Suppressor macrophage (primary cell): ENCODE measurements at regions not wholly inside any gene's neighbourhood (a gene's known extent, or its start where the extent isn't known, plus 50 kb on each side); places are given as distances from the start of the nearest gene placed in this dataset.
A peak's percentile ranks its signal among the peaks of the same experiment; 100 is the strongest.
"Not testable (repeated sequence)": the region's sequence is repeated elsewhere in the genome, so short reads cannot be mapped to it uniquely, and the experiment has no call there.

Experiments used
- DNase-seq, 4 experiments: peaks; one replicate each; pipeline ENCODE4 v3.0.0-alpha.2; 2020 to 2022

DNA sequence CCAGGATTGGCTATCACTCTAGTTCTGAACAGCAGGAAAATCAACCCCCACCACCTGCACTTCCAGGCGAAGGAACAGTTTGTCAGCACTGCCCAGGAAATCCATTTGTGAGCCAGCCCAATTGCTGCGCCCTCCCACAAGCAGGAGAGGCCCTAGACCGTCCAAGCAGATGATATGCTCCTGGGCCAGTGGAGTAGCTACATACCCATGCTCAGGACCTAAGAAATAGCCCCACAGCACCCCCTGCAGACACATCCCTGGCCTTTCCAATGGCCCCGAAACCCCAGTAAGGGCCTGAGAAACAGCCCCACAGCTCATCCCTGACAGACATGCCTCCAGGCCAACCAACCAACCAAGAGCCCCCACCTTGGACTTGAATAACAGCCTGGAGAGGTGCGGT is 111.5 kb upstream of the ZC3H11B start:
- DNase-seq, result no peak

DNA sequence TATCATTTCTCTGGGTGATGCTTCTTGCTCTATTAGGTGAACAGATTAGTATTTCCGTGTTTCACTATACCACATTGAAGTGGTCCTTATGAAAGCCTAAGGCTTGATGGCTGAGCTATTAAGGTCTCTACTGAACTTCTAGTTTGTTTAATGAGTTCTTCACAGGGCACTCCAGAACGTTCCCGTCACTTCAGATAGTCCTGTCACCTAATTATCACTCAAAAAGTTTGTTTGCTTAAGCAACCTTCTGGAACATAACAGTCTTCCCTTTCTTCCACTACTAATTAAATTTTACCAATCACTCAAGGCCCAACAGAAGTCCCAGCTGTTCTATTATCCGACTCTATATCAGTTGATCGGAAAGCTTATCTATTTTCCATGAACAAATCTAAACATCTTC is 104.6 kb upstream of the ZC3H11B start:
- DNase-seq, result no peak

DNA sequence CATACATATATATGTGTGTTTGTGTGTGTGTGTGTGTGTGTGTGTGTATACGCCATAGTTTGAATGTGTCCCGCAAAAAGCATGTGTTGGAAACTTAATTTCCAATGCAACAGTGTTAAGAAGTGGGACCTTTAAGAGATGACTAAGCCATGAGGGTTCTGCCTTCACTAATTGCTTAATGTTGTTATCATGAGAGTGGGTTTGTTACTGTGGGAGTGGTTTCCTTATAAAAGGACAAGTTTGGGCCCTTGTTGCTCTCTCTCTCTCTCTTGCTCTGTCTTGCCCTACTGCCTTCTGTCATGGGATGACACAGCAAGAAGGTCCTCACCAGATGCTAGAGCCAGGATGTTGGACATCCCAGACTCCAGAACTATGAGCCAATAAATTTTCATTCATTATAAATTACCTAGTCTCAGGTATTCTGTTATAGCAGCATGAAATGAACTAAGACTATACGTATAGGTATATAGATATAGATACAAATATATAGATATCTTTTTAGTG is 103.8 kb upstream of the ZC3H11B start:
- no peak for DNase-seq

DNA sequence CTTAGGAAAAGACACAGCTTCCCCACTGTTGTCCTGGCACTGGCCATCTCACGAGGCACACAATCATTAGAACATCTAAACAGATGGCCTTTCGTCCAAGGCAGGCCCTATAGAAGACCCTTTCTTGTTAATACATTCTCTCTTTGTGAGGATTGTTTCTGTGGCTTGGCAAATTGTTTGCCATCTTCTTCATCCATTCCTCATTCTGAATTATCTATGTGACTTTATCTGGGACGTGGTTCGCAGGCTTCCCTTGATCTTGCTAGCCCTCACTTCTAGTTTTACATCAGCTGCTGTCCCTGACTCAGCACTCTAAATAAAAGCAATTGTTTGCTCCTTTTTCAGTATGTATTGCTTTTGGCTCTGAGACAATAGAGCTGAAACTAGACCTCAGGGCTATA is 101.1 kb upstream of the ZC3H11B start:
- no peak for DNase-seq

DNA sequence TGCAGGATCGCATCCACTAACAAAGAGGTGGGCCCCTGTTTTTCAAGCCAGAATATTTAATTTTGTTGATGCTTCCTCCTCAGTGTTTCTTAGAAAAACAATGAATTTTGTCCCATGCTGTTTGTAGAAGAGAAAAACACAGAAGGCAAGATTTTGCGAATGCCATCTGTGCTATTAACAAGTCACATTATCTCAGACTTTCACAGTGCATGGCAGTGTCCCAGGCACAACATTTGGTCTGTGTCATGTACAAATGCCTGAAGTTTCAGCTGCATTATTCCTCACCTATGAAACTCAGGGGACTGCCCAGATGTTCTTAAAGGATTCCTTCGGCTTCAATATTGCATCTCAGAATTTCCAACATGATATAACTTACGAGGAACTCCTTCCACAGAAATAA is 99.6 kb upstream of the ZC3H11B start:
- no peak for DNase-seq

DNA sequence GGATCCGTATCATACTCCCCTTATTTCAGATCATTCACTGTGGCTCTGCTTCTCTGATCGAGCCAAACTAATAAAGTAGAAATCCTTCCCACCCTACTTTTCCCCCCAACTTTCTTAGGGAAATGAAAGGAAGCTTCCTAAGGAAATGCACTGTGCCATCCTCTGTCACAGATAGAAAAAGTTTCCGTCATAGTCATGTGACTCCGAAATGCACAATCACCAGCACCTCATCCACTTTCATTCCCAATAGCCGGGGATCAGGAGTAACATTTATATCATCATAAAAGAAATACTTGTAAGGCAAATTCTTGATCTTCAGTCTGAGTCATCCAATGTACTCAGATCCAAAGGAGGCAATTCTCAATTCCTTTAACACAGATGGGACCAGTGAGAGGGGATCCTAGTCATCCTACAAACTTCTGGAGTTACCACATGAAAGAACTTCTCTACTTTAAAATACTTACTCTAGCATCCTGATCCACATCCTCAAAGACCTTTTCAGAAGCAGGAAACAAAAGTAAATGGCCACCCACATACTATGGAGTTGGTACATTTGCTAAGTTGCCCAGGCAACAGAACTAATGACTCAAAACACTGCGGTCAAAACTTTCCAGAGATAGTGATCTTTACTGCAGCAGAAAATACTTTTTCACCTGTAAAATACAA is 97.8 kb upstream of the ZC3H11B start:
- DNase-seq, result no peak

DNA sequence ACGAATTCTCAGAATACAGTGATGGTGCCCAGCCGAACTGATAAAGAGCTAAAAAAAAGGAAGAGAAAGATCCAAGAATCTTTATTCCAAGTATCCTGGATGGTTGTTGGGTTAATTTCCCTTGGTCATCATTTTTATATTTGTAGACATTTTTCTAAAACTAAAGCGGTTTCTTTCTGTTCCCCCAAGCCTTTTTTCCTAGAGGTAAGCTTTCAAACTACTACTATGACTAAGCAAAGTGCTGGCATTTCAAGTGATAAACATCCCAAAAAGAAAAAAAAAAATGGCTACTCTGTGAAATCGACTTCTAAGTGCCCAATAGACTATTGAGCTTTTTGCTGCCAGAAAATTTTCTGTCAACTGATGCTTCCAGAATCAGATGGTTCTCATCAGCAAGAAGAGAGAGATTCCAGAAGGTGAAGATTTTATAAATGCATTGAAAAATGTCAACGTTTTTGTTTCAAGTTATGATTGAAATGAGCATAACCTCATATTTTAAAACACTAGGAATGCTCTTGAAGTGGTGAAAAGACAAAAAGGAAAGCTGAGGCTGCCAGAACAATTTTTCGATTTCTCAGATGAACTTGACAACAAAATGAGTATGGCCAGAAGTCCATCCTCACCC is 96.1 kb upstream of the ZC3H11B start:
- no peak for DNase-seq

DNA sequence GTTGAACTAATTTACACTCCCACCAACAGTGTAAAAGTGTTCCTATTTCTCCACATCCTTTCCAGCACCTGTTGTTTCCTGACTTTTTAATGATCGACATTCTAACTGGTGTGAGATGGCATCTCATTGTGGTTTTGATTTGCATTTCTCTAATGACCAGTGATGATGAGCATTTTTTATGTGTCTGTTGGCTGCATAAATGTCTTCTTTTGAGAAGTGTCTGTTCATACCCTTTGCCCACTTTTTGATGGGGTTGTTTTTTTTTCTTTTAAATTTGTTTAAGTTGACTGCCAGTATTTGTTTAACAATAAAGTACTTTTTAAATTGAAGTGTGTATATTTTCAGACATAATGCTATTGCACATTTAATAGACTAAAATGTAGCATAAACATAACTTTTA is 95.0 kb upstream of the ZC3H11B start:
- not testable (repeated sequence) for DNase-seq

DNA sequence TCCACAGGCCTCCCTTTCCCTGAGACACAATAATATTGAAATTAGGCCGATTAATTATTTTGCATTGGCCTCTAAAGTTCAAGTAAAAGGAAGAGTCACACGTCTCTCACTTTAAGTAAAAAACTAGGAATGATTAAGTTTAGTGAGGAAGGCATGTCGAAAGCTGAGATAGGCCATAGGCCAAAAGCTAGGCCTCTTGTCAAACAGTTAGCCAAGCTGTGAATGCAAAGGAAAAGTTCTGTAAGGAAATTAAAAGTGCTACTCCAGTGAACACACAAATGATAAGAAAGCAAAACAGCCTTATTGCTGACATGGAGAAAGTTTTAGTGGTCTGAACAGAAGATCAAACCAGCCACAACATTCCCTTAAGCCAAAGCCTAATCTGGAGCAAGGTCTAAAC is 91.4 kb upstream of the ZC3H11B start:
- DNase-seq, result not testable (repeated sequence)

DNA sequence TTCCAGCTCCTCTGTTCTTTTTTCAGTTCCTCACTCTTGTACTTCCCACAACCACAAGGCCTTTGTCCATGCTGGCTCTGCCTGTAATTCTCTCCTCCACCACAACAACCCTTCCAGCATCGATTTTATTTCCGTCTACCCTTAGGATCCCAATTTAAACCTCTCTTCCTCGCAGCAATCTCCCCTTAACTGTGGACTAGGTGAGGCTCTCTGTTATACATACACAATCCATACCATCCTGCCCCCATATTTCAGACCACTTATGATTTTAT is 90.4 kb upstream of the ZC3H11B start:
- no peak for DNase-seq

DNA sequence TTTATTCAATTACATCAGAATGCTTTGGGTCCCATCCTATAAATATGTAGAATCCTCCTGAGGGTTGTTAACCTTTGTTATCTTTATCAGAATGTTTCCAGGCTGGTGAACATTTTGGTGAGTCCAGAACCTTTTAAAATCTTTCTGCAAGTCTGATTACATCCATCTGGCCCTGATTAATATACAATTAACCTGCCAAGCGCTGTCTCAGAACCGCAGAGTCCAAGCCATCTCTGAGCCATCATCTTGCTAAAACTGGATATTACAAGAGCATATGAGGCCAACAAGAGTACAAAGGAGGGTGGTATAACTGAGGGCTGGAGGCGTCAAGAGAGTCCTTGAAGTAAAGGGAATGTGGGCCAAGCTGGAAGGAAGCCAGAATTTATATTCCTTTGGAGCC is 88.6 kb upstream of the ZC3H11B start:
- DNase-seq, result no peak

DNA sequence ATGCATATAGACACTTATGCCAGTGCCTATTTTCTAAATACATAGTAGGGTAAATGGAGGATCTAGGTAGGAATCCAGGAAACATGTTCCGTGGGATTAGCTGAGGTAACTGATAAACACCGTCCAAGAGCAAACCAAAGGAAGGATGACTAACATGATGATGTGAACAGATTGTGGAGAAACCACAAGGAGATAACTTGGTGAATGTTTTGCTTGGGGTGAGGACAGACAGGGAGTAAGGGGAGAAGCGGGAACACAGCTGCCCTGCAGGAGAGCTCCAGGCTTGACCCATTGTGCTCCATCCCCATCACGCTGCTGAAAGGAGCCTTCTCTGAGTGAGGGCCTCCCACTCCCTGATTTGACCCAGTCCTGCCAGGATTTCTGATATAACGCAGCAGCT is 87.0 kb upstream of the ZC3H11B start:
- DNase-seq, result no peak

DNA sequence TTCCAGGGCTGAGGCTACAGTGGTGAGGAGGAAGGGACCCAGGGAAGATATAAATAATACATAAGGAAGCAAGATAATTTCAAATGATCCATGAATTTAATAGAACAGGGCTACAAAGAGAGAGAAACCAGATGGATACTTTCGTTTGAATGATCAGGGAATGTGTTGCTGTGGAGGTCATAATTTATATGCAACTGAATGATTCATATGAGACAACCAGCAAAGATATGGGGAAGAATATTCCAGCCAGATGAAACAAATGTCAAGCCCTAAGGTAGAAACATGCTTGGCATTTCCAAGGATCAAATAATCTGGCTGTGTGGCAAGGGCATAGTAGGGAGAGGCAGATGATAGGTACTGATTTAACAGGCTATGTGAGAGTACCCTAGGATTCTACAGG is 84.8 kb upstream of the ZC3H11B start:
- no peak for DNase-seq

DNA sequence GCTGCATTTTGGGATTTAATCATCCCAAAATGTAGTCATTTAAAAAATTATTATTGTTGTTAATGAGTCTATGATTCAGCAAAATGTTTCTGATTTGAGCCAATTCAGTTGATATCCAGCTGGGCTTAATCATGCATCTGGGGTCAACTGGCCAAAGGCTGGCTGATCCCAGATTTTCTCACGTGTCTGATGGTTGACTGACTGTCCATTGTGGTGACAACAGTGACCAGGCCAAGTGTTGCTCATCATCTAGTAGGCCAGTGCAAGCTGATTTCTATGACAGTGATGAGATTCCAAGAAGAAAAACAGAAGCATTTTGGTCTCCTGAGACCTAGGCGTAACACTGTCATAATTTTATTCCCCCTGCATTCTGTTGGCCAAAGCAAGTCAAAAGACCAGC is 80.1 kb upstream of the ZC3H11B start:
- DNase-seq, result no peak

DNA sequence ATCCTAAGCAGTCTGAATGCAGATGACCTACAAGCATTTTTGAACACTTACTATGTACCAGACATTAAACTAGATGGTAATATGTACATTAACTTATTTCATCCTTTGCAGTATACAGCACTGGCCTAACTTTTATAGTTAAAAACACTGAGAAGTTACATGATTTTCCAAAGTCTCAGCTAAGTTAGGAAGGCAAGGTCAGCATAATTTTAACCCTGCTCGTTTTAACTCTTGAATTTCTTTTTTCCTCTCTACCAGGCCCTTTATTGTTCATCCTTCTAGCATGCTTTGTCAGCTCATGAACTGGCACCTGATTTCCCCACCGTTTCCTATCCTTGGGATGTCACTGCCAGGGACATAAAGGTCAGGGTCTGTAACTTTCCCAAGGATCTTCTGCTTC is 76.9 kb upstream of the ZC3H11B start:
- no peak for DNase-seq

DNA sequence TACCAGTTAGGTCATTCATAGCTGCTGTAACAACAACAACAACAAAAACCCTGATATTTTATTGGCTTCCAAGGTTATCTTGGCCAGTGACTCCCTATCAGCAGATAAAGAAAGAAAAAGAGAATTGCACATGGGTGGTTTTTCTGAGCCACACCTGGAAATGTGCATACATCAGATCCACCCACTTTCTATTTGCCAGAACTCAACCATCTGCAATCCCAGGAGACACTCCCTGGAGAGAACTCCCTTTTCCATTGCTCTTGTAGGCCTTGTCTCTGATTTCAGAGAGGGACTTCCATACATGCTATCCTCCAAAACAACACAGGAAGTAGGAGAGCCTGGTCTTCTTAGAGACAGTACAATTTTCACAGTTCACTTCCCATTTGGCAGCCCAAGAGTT is 74.9 kb upstream of the ZC3H11B start:
- DNase-seq, result peak in 2 of 4 experiments; percentile 2

DNA sequence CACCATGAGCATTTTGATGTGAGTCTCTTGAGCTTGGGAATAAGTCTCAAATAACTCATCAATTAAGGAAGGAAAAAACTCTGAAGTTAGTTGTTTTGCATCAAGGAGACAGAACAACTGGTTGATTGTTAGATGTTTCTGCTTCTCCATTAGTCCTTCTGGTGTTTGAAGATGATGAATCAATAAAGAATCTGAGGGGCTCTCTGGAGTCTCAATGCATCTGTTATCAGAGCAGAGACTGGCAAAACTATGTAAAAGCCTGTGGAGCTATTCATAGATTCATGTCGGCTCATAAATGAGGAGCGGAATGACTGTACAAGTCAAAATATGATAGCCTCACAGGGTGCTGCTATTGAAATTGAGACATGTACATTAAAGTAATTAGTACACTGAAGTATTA is 73.3 kb upstream of the ZC3H11B start:
- DNase-seq, result no peak

DNA sequence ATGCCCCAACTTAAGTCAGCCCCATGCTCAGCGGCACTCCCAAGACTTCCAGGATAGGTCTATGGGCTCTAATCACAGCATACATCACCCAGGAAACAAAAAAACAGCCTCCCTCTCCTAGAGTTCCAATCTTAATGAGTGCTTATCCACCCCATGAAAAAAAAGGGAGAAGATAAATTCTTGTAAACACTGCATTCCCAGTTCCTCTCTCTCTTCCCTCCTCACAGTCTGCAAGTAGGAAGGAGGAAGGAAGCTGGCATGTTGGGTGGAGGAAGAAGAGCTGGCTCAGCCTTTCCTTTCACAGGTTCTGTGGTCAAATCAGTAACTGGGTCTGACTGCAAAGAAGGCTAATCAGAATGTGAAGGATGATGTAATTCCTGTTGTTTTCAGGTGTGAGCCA is 69.9 kb upstream of the ZC3H11B start:
- DNase-seq, result peak in 3 of 4 experiments; percentile 6 to 30 (median 28)

DNA sequence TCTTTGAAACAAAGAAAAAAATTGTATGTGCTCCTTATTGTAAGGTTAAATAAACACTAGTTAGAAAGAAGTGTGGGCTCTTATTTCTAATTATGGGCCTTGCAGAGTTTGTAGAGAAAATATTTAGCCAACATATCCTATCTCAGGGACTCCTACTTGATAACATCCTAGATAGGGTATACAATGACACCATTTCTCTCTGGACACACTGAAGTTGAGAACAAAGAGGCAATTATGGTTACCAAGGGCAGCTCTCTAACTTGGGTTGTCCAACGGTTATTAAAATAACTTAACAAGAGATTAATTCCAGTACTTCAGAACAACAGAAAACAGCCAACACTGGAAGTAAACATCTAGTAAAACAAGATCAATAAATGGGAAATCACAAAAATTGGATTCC is 69.0 kb upstream of the ZC3H11B start:
- no peak for DNase-seq

DNA sequence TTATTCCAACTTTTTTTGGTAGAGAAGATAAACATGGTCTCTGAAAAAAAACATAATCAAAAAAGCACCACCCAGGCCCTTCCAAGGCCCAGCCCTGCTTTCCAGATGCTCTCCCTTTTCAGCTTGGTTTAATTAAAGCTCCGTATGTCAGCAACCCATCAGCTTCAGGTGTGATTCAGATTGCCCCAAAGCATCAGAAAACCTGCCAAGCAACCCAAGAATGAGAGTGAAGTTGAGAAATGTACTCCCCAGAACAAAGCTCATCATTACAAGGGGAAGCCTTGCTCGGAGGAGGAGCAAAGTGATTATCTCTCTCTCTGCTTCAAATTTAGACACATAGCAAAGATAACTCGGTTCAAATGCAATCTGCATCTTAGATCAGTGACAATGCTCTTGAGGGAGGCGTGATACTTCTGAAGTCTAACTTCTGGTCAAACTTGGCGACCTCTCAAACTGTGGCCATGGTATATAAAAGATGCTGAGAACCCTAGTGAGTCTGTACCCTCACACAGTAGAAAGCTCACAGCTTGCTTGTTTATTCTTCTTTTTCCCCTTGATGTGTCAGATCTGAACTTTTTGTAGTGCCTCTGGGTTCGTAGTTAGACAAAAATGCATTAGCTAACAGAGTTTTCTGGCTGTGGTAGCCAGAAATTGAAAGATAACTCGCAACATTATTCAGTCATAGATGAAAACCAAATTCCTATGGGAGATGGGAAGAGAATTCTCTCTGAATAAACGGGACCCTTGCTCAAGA is 63.3 kb upstream of the ZC3H11B start:
- no peak for DNase-seq

DNA sequence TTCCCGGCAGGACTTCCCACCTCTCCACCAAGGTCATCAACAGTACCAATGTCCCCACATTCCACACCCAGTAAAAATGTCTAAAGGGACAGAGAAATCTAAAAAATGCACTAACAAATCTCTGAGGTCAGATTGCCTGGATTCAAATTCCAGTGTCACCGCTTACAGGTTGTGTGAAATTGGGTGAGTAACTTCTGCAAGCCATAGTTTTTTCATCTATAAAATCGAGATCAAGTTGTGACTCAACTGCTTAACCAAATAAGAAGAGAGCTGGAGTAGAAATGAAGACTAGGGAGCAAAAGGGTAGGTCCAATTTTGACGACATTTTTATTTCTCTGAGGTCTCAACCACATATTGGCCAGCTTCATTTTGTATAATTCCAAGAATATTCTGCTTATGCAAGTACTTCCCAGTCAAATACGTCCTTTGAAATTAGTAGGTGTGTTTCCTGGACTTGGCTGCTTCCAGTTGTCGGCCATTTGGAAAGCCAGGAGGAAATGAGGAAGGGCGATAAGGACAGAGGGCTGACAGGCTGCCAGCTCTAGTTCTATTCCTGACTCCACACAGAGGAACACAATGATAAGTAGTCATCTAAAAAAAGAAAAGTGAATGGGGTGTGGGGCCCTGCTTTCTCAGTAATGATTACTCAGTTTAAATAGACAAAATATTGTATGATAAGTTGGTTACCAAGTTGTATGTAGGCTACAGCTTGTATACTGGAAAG is 57.7 kb upstream of the ZC3H11B start:
- no peak for DNase-seq

DNA sequence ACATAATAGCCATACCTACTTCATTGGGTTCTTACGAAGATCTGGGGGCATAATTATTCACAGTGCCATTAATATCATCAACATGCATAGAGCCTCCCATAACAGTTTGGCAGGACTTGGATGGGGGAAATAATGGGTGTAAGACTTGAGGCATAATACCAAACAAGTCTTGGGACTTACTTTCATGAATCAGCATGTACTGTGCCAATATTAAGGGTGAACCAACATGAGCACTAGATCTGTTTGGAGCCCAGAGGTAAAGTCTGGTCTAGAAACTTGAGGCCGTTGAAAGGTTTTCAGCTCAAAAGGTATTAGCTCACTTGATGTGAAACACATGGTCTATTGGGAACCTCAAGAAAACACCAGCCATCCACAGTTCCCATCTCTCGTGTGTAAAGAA is 56.7 kb upstream of the ZC3H11B start:
- no peak for DNase-seq

DNA sequence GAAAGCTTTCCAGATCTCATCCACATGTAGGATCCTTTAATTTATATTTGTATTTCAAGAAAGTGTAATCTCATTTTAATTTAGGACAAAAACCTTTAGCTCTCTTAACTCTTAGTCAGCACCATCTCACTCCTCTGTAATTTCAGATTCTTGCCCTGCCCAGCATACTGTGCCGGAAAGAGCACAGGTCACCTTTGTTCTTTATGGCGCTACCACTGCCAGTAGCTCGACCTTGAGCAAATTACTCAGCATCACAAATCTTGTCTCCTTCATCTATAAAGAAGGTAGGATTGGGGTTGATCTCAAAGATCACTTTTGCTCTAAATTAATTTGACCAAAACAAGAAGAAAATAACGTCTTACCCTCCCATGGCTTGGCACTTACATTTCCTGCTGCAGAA is 56.1 kb upstream of the ZC3H11B start:
- no peak for DNase-seq

DNA sequence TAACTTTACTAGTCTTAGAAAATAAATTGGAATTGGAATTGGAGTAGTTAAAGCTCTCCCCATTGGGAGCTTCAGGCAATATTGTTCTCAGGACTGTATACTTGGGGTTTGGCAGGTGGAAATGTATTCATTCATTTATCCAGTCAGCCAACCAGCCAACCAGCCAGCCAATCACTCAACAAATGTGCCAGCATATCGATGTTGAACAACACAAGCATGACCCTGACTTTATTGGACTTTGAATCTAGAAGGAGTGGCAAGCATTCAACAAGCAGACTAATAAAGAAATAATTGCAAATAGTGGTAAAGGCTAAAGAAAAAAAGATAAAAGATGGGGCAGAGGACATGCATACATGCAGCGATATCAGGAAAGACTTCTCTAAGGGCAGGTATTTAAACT is 55.5 kb upstream of the ZC3H11B start:
- no peak for DNase-seq
